ENCODE measurements at regions not wholly inside any gene's neighbourhood (a gene's known extent, or its start where the extent isn't known, plus 50 kb on each side); places are given as distances from the start of the nearest gene placed in this dataset.

- no peaks in the 10 kb centered on the region for H3K27me3 Mint-ChIP-seq (ENCODE audit: unreplicated experiment)
- no peaks in the 10 kb centered on the region for H3K9me3 Mint-ChIP-seq (ENCODE audit: unreplicated experiment)
- no peak for DNase-seq (ENCODE audit: low spot score)
- no peak overlapping the region for H3K4me3 Mint-ChIP-seq (ENCODE audit: unreplicated experiment)
- H3K4me1 Mint-ChIP-seq (ENCODE audit: unreplicated experiment) = peaks cover 42% of the 10 kb centered on the region
- H3K36me3 Mint-ChIP-seq (ENCODE audit: low read depth, unreplicated experiment) = peaks cover 8% of the 10 kb centered on the region
- no peak overlapping the region for H3K27ac Mint-ChIP-seq (ENCODE audit: unreplicated experiment)
- TF ChIP-seq CTCF (IDR thresholded peaks at IDR 0.05; ENCODE audit: unreplicated experiment) = no peak
Observed at GRCh38 chr4:41326776-41327175, 70.0 kb downstream of the UCHL1 start.

- H3K27ac Mint-ChIP-seq (ENCODE audit: unreplicated experiment) = no peak overlapping the region
- peaks cover 4% of the 10 kb centered on the region for H3K36me3 Mint-ChIP-seq (ENCODE audit: low read depth, unreplicated experiment)
- H3K4me1 Mint-ChIP-seq (ENCODE audit: unreplicated experiment) = peaks cover 45% of the 10 kb centered on the region
- TF ChIP-seq CTCF (IDR thresholded peaks at IDR 0.05; ENCODE audit: unreplicated experiment) = no peak
- H3K27me3 Mint-ChIP-seq (ENCODE audit: unreplicated experiment) = no peaks in the 10 kb centered on the region
- no peak overlapping the region for H3K4me3 Mint-ChIP-seq (ENCODE audit: unreplicated experiment)
- no peak for DNase-seq (ENCODE audit: low spot score)
- H3K9me3 Mint-ChIP-seq (ENCODE audit: unreplicated experiment) = no peaks in the 10 kb centered on the region
Observed at GRCh38 chr4:41327770-41328169, 71.0 kb downstream of the UCHL1 start.

GRCh38 chr4:41329361-41329760 is 72.6 kb downstream of the UCHL1 start:
- TF ChIP-seq CTCF (IDR thresholded peaks at IDR 0.05; ENCODE audit: unreplicated experiment) = no peak
- H3K27me3 Mint-ChIP-seq (ENCODE audit: unreplicated experiment) = no peaks in the 10 kb centered on the region

GRCh38 chr4:41331224-41331623 is 74.5 kb downstream of the UCHL1 start:
- H3K4me3 Mint-ChIP-seq (ENCODE audit: unreplicated experiment) = no peak overlapping the region
- H3K4me1 Mint-ChIP-seq (ENCODE audit: unreplicated experiment) = peaks cover 32% of the 10 kb centered on the region
- TF ChIP-seq CTCF (IDR thresholded peaks at IDR 0.05; ENCODE audit: unreplicated experiment) = no peak
- H3K9me3 Mint-ChIP-seq (ENCODE audit: unreplicated experiment) = no peaks in the 10 kb centered on the region
- no peaks in the 10 kb centered on the region for H3K36me3 Mint-ChIP-seq (ENCODE audit: low read depth, unreplicated experiment)
- H3K27me3 Mint-ChIP-seq (ENCODE audit: unreplicated experiment) = no peaks in the 10 kb centered on the region
- H3K27ac Mint-ChIP-seq (ENCODE audit: unreplicated experiment) = no peak overlapping the region
- DNase-seq (ENCODE audit: low spot score) = no peak

More at GRCh38 chr4:41329361-41329760, 72.6 kb downstream of the UCHL1 start:
- H3K27ac Mint-ChIP-seq (ENCODE audit: unreplicated experiment) = no peak overlapping the region
- no peaks in the 10 kb centered on the region for H3K9me3 Mint-ChIP-seq (ENCODE audit: unreplicated experiment)
- H3K4me1 Mint-ChIP-seq (ENCODE audit: unreplicated experiment) = peaks cover 47% of the 10 kb centered on the region
- H3K4me3 Mint-ChIP-seq (ENCODE audit: unreplicated experiment) = no peak overlapping the region
- DNase-seq (ENCODE audit: low spot score) = no peak
- no peaks in the 10 kb centered on the region for H3K36me3 Mint-ChIP-seq (ENCODE audit: low read depth, unreplicated experiment)

DNA sequence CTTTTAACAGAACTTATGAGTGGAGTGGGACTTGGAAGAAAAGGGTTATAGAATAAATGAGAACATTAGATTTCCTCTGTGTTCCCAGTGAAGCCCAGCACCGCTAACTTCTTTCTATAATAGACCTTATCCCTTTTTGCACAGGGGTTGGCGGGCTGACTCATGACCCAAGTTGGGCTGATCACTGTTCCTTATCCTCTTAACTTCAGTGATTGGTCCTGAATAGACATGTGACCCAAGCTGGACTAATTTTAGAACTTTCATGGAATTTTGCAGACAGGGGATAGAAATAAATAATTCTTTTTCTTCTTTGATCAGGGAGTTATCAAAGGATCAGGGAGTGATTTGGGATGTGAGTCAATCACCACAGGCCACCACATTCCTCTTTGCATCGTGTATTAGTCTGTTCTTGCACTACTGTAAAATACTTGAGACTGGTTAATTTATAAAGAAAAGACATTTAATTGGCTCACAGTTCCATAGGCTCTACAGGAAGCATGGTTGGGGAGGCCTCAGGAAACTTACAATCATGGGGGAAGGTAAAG is 75.9 kb downstream of the UCHL1 start:
- no peaks in the 10 kb centered on the region for H3K36me3 Mint-ChIP-seq (ENCODE audit: low read depth, unreplicated experiment)
- no peaks in the 10 kb centered on the region for H3K9me3 Mint-ChIP-seq (ENCODE audit: unreplicated experiment)
- no peaks in the 10 kb centered on the region for H3K27me3 Mint-ChIP-seq (ENCODE audit: unreplicated experiment)
- no peak for TF ChIP-seq CTCF (IDR thresholded peaks at IDR 0.05; ENCODE audit: unreplicated experiment)
- no peak overlapping the region for H3K27ac Mint-ChIP-seq (ENCODE audit: unreplicated experiment)
- no peak for DNase-seq (ENCODE audit: low spot score)
- peaks cover 30% of the 10 kb centered on the region for H3K4me1 Mint-ChIP-seq (ENCODE audit: unreplicated experiment)
- no peak overlapping the region for H3K4me3 Mint-ChIP-seq (ENCODE audit: unreplicated experiment)
